ENCODE measurements at regions not wholly inside any gene's neighbourhood (a gene's known extent, or its start where the extent isn't known, plus 50 kb on each side); places are given as distances from the start of the nearest gene placed in this dataset.

DNA sequence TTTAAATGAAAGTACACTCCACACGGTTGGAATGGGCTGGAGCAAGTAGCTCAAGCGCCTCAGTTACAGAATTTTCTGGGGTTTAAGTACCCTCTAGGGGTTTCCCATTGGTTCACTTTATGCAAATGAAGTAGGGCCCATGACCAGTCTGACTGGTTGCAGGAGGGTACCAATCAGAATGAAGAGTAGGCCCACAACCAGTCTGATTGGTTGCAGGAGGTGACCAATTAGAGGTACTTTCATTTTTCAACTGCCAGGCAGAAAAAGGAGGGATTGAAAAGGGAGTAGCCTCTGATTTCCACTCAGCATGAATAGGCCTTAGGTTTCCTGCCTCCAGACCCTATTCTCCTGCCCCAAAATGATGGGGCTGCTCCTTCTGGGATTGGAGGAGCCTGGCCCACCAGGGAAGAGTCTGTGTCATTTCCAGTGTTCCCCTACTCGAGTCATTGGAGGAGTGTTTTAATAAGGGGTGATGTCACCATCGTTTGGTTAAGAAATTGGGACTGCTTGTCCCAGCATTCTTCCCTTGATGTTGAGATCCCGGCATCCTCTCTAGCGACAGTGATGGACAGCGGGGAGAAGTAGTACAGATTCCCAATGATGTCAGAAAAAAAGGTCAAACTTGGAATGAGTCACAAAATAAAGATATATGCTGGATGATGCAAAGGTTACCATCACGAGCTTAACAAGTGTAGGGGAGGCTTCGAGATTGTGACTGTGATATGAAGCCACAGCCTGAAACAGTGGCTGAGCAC, 210.4 kb downstream of the SH3BP4 start:
- TF ChIP-seq, protein P1, sequence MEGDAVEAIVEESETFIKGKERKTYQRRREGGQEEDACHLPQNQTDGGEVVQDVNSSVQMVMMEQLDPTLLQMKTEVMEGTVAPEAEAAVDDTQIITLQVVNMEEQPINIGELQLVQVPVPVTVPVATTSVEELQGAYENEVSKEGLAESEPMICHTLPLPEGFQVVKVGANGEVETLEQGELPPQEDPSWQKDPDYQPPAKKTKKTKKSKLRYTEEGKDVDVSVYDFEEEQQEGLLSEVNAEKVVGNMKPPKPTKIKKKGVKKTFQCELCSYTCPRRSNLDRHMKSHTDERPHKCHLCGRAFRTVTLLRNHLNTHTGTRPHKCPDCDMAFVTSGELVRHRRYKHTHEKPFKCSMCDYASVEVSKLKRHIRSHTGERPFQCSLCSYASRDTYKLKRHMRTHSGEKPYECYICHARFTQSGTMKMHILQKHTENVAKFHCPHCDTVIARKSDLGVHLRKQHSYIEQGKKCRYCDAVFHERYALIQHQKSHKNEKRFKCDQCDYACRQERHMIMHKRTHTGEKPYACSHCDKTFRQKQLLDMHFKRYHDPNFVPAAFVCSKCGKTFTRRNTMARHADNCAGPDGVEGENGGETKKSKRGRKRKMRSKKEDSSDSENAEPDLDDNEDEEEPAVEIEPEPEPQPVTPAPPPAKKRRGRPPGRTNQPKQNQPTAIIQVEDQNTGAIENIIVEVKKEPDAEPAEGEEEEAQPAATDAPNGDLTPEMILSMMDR (IDR thresholded peaks at IDR 0.05): no peak
- Histone ChIP-seq H3K36me3 (no peaks in the 10 kb centered on the region), H3K27ac (no peak overlapping the region), H3K4me1 (no peaks in the 10 kb centered on the region), H3K4me3 (no peak overlapping the region), H3K9me3 (no peaks in the 10 kb centered on the region), H3K27me3 (ENCODE audit: low read depth) (no peaks in the 10 kb centered on the region)
- DNase-seq (no peak), ATAC-seq (no peak)
- intact Hi-C loops (cut with DNase I): no loop called here

DNA sequence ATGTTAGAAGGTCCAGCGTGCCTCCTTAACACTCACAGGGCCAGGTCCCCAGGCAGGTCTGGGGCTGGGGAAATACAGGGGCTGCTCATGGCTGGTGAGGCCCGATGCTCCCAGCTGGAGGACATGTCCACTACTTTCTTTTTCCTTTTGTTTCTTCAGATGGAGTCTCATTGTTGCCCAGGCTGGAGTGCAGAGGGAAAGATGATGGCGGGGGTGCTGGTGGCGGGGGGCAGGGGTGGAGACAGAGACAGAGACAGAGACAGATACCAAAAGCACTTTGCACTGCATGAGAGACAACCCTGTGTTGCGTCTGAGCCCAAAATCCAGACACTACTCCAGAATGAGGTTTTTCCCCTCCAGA, 211.0 kb downstream of the SH3BP4 start:
- Histone ChIP-seq H3K27ac (no peak overlapping the region), H3K9me3 (no peaks in the 10 kb centered on the region), H3K4me3 (no peak overlapping the region), H3K36me3 (no peaks in the 10 kb centered on the region), H3K27me3 (ENCODE audit: low read depth) (no peaks in the 10 kb centered on the region), H3K4me1 (no peaks in the 10 kb centered on the region)
- ATAC-seq (no peak), DNase-seq (no peak)
- intact Hi-C loops (cut with DNase I): no loop called here
- TF ChIP-seq, protein P1 (IDR thresholded peaks at IDR 0.05): no peak

DNA sequence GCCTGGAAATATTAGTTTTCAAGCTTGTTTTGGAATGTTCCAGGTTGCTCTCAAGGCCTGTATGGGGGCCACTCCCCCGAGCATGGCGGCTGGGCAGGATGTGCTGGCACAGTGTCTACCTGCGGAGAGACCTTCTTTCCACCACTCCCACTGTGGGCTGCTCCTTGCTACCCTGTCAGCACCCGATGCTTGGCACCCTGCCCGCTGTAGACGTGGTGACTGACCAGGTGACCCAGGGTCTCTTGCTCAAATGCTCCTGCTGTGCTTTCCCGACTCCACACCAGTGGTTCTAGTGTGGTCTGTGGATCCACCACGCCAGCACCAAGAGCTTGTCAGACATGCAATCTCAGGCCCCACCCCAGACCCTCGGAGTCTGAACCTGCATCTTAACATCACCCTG, 213.3 kb downstream of the SH3BP4 start:
- no peaks in the 10 kb centered on the region for H3K36me3 ChIP-seq
- intact Hi-C loops (cut with DNase I): no loop called here
- no peak for DNase-seq

DNA sequence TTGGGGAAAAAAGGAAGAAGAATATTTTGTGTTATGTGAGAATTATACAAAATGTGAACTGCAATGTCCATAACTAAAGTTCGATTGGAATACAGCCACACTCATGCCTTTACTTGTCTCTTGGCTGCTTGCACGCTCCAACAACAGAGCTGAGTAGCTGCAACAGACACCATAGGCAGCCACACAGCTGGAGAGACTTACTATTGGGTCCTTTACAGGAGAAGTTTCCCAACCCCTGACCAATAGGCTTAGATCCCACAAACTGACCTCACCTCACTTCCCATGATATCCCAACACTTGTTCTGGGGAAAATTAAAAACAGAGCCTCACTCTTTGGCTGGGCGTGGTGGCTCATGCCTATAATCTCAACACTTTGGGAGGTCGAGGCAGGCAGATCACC, 213.8 kb downstream of the SH3BP4 start:
- TF ChIP-seq, protein P1 (IDR thresholded peaks at IDR 0.05): no peak
- peaks cover 7% of the 10 kb centered on the region for H3K4me1 ChIP-seq
- no peaks in the 10 kb centered on the region for H3K27me3 ChIP-seq (ENCODE audit: low read depth)
- ATAC-seq (no peak), DNase-seq (no peak)
- H3K36me3 ChIP-seq: no peaks in the 10 kb centered on the region
- no peak overlapping the region for H3K27ac ChIP-seq
- intact Hi-C loops (cut with DNase I): no loop called here
- no peaks in the 10 kb centered on the region for H3K9me3 ChIP-seq
- no peak overlapping the region for H3K4me3 ChIP-seq

More for the DNA sequence above, 213.3 kb downstream of the SH3BP4 start:
- H3K27ac ChIP-seq: no peak overlapping the region
- H3K4me1 ChIP-seq: peaks cover 7% of the 10 kb centered on the region
- ATAC-seq: no peak
- TF ChIP-seq, protein P1 (IDR thresholded peaks at IDR 0.05): no peak
- no peaks in the 10 kb centered on the region for H3K9me3 ChIP-seq
- H3K4me3 ChIP-seq: no peak overlapping the region
- H3K27me3 ChIP-seq (ENCODE audit: low read depth): no peaks in the 10 kb centered on the region

DNA sequence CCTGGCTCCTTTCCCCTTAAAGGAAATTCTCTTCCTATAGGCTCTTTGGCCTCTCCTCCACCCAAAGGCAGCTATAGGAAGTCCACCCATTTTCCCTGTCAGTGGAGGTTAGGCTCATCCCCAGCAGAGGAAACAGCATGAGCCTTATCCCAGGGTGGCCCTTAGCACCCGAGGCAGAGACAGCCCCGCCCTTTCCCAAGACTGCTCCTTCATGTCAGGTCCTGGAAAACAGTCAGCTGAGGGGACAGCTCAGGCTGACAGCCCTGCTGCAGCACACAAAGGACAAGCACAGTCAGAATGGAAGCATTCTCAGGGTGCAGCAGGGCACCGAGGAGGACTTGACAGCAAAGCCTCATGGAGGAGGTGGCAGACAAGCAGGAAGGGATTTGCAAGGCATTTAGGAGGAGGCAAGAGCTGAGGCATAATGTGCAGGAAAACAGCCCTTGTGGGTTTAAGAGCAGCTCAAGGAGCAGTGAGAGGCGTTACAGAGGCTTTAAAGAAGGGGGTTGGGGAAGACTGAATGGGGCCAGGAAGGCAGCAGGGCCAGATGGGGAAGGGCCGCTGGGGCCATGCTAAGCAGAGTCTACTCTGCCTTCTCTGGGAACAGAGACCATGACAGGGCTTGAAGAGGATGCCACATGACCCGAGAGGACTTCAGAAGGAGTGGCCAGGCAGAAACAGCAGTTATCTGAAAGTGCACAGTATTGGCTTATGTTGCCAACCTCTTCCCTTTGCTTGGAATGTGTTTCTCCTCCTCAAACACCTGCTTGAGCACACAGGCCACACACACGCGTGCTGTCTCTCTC, 216.6 kb downstream of the SH3BP4 start:
- no peaks in the 10 kb centered on the region for H3K36me3 ChIP-seq
- no peak overlapping the region for H3K27ac ChIP-seq
- no peaks in the 10 kb centered on the region for H3K27me3 ChIP-seq (ENCODE audit: low read depth)
- TF ChIP-seq, protein P1 (IDR thresholded peaks at IDR 0.05): no peak
- no peaks in the 10 kb centered on the region for H3K9me3 ChIP-seq
- DNase-seq (no peak), ATAC-seq (peak; percentile 72 to 82)
- intact Hi-C loops (cut with DNase I): no loop called here
- peaks cover 7% of the 10 kb centered on the region for H3K4me1 ChIP-seq
- no peak overlapping the region for H3K4me3 ChIP-seq
